MCF 10A (cell line): ENCODE measurements at regions not wholly inside any gene's neighbourhood (a gene's known extent, or its start where the extent isn't known, plus 50 kb on each side); places are given as distances from the start of the nearest gene placed in this dataset.

Experiments
- BruUV-seq: library from RNA; stranded (reverse); fragments of 400-500 nt; replicated peaks from 2 replicates; lab custom pipeline; 2021; lab: Mats Ljungman, UMichigan
- CTCF ChIA-PET: fragments of 300-600 bp; sonication (Branson Sonifier 250); formaldehyde crosslinking; extraction: SDS; loops from one replicate; lab custom pipeline; 2021; ENCODE audit warnings: antibody characterized with exemption, inconsistent platforms; lab: Yijun Ruan, JAX
- POLR2A ChIA-PET: fragments of 300-600, 350-650 bp; sonication (Branson Sonifier 250); formaldehyde crosslinking; extraction: SDS; loops from one replicate; lab custom pipeline; 2020; ENCODE audit warnings: antibody characterized with exemption, inconsistent platforms; lab: Yijun Ruan, JAX
- DNase-seq: peaks from one replicate; pipeline ENCODE4 v3.0.0-alpha.2; 2018; ENCODE audit not compliant: unreplicated experiment
- H3K27ac Mint-ChIP-seq: one replicate; pipeline ENCODE4 v1.8.0; 2022; ENCODE audit warnings: mild to moderate bottlenecking, low read depth, mixed read lengths; ENCODE audit not compliant: unreplicated experiment
- H3K27me3 Mint-ChIP-seq: one replicate; pipeline ENCODE4 v1.8.0; 2022; ENCODE audit warnings: mixed read lengths; ENCODE audit not compliant: insufficient read depth, unreplicated experiment
- H3K36me3 Mint-ChIP-seq: one replicate; pipeline ENCODE4 v1.8.0; 2022; ENCODE audit warnings: mild to moderate bottlenecking, moderate library complexity, mixed read lengths; ENCODE audit not compliant: insufficient read depth, unreplicated experiment
- H3K4me1 Mint-ChIP-seq: one replicate; pipeline ENCODE4 v1.8.0; 2022; ENCODE audit warnings: mixed read lengths; ENCODE audit not compliant: insufficient read depth, unreplicated experiment
- H3K4me3 Mint-ChIP-seq: one replicate; pipeline ENCODE4 v1.8.0; 2022; ENCODE audit warnings: mild to moderate bottlenecking, moderate library complexity, mixed read lengths; ENCODE audit not compliant: unreplicated experiment
- H3K9me3 Mint-ChIP-seq: one replicate; pipeline ENCODE4 v1.8.0; 2022; ENCODE audit warnings: mixed read lengths; ENCODE audit not compliant: unreplicated experiment
- CTCF ChIP-seq: fragments of 200-600 bp; IDR thresholded peaks from one replicate; pipeline ENCODE4 v1.8.0; 2022; ENCODE audit warnings: antibody characterized with exemption, mild to moderate bottlenecking; ENCODE audit not compliant: unreplicated experiment
- intact Hi-C: fragments of 100-400 bp; cut with micrococcal nuclease; formaldehyde crosslinking; loops from 2 replicates; pipeline ENCODE4 v1.14.1; 2022

- intact Hi-C loops, result no loop called here
- no peaks in the 10 kb centered on the region for H3K27me3 Mint-ChIP-seq
- peaks cover 5% of the 10 kb centered on the region for H3K4me1 Mint-ChIP-seq
- no peak overlapping the region for H3K4me3 Mint-ChIP-seq
- peaks cover 40% of the 10 kb centered on the region for H3K36me3 Mint-ChIP-seq
- BruUV-seq, result no TSS peak
- H3K9me3 Mint-ChIP-seq, result no peaks in the 10 kb centered on the region
- no peak overlapping the region for H3K27ac Mint-ChIP-seq
- ChIA-PET POLR2A (no interaction called here), CTCF (no interaction called here)
- DNase-seq, result no peak
- no peak for TF ChIP-seq CTCF
Measured at GRCh38 chr12:124458992-124459851, 108.2 kb downstream of the NCOR2 start.

- no peak for TF ChIP-seq CTCF
- no TSS peak for BruUV-seq
- Mint-ChIP-seq H3K9me3 (no peaks in the 10 kb centered on the region), H3K27ac (no peak overlapping the region), H3K27me3 (no peaks in the 10 kb centered on the region), H3K4me3 (no peak overlapping the region), H3K4me1 (peaks cover 5% of the 10 kb centered on the region), H3K36me3 (peaks cover 40% of the 10 kb centered on the region)
- ChIA-PET POLR2A (no interaction called here), CTCF (no interaction called here)
- DNase-seq, result no peak
- intact Hi-C loops, result no loop called here
Measured at GRCh38 chr12:124458220-124458991, 109.0 kb downstream of the NCOR2 start.

GRCh38 chr12:124457287-124458219, 109.9 kb downstream of the NCOR2 start:
- CTCF ChIA-PET, result no interaction called here
- H3K9me3 Mint-ChIP-seq, result no peaks in the 10 kb centered on the region
- POLR2A ChIA-PET, result interaction anchor here (0.6 kb wide), 1 partner anchor 35 kb away, joined by 3 read pairs; no protein-coding TSS in a partner anchor

More at GRCh38 chr12:124457287-124458219, 109.9 kb downstream of the NCOR2 start:
- Mint-ChIP-seq H3K27ac (no peak overlapping the region), H3K36me3 (peaks cover 37% of the 10 kb centered on the region), H3K4me1 (peaks cover 5% of the 10 kb centered on the region), H3K27me3 (no peaks in the 10 kb centered on the region), H3K4me3 (no peak overlapping the region)
- BruUV-seq, result no TSS peak
- no peak for TF ChIP-seq CTCF
- intact Hi-C loops, result no loop called here
- no peak for DNase-seq
